BLaER1 treated with 17β-estradiol and CSF1 and Interleukin-3, amounts not matched to agents 10 nM and 100 nM (cell line): ENCODE measurements at regions not wholly inside any gene's neighbourhood (a gene's known extent, or its start where the extent isn't known, plus 50 kb on each side); places are given as distances from the start of the nearest gene placed in this dataset.

ENCODE experiments used
- H3K27ac ChIP-seq, 11 experiments: shearing (Covaris generic); formaldehyde crosslinking; 2 replicates each; pipeline ENCODE4 v1.8.1; 2022
- H3K27me3 ChIP-seq, 11 experiments: shearing (Covaris generic); formaldehyde crosslinking; 2 replicates each; pipeline ENCODE4 v1.8.1; 2022
- H3K36me3 ChIP-seq, 11 experiments: shearing (Covaris generic); formaldehyde crosslinking; 2 replicates each; pipeline ENCODE4 v1.8.1; 2022
- H3K4me1 ChIP-seq, 10 experiments: shearing (Covaris generic); formaldehyde crosslinking; 2 replicates each; pipeline ENCODE4 v1.8.1; 2022
- H3K4me2 ChIP-seq, 11 experiments: shearing (Covaris generic); formaldehyde crosslinking; 2 replicates each; pipeline ENCODE4 v1.8.1; 2022
- H3K4me3 ChIP-seq, 10 experiments: shearing (Covaris generic); formaldehyde crosslinking; 2 replicates each; pipeline ENCODE4 v1.8.1; 2022
- H3K9ac ChIP-seq, 11 experiments: shearing (Covaris generic); formaldehyde crosslinking; 2 replicates each; pipeline ENCODE4 v1.8.1; 2022
- H3K9me3 ChIP-seq, 11 experiments: shearing (Covaris generic); formaldehyde crosslinking; replicated peaks in 1 of 11; 2 replicates each; pipeline ENCODE4 v1.8.1; 2022
- H4K20me1 ChIP-seq, 11 experiments: shearing (Covaris generic); formaldehyde crosslinking; 2 replicates each; pipeline ENCODE4 v1.8.1; 2022
- Cebpa-rat ChIP-seq, 11 experiments: shearing (Covaris generic); IDR thresholded peaks; 2 replicates each; pipeline ENCODE4 v1.8.1; 2022

- Histone ChIP-seq H3K36me3 (no peaks in the 10 kb centered on the region), H3K27ac (no peak overlapping the region), H3K4me2 (no peak overlapping the region), H3K27me3 (no peaks in the 10 kb centered on the region), H4K20me1 (no peaks in the 10 kb centered on the region), H3K9me3 (no peaks in the 10 kb centered on the region), H3K9ac (no peak overlapping the region), H3K4me1 (no peaks in the 10 kb centered on the region), H3K4me3 (no peak overlapping the region)
- TF ChIP-seq Cebpa-rat (IDR thresholded peaks at IDR 0.05): no peak
These were observed 133.8 kb upstream of the MEF2C start for GRCh38 chr5:89016741-89017303.

- Histone ChIP-seq H3K9me3 (no peaks in the 10 kb centered on the region), H3K4me3 (no peak overlapping the region), H4K20me1 (no peaks in the 10 kb centered on the region), H3K4me2 (no peak overlapping the region), H3K36me3 (no peaks in the 10 kb centered on the region), H3K4me1 (no peaks in the 10 kb centered on the region), H3K27ac (no peak overlapping the region), H3K27me3 (no peaks in the 10 kb centered on the region), H3K9ac (no peak overlapping the region)
- TF ChIP-seq Cebpa-rat (IDR thresholded peaks at IDR 0.05): no peak
These were observed 132.4 kb upstream of the MEF2C start for GRCh38 chr5:89015409-89015808.

- no peak overlapping the region for H3K4me2 ChIP-seq
- TF ChIP-seq Cebpa-rat (IDR thresholded peaks at IDR 0.05): no peak
These were observed 129.1 kb upstream of the MEF2C start for GRCh38 chr5:89011778-89012711.

GRCh38 chr5:89010512-89010911, 127.5 kb upstream of the MEF2C start:
- Histone ChIP-seq H3K27me3 (no peaks in the 10 kb centered on the region), H3K9me3 (no peaks in the 10 kb centered on the region), H3K27ac (no peak overlapping the region), H3K36me3 (no peaks in the 10 kb centered on the region), H3K4me1 (no peaks in the 10 kb centered on the region), H4K20me1 (no peaks in the 10 kb centered on the region), H3K4me3 (no peak overlapping the region), H3K4me2 (no peak overlapping the region), H3K9ac (no peak overlapping the region)
- TF ChIP-seq Cebpa-rat (IDR thresholded peaks at IDR 0.05): no peak

More at GRCh38 chr5:89011778-89012711, 129.1 kb upstream of the MEF2C start:
- H4K20me1 ChIP-seq: no peaks in the 10 kb centered on the region
- no peaks in the 10 kb centered on the region for H3K9me3 ChIP-seq
- no peaks in the 10 kb centered on the region for H3K36me3 ChIP-seq
- no peak overlapping the region for H3K4me3 ChIP-seq
- H3K27me3 ChIP-seq: no peaks in the 10 kb centered on the region
- H3K4me1 ChIP-seq: no peaks in the 10 kb centered on the region
- no peak overlapping the region for H3K9ac ChIP-seq
- H3K27ac ChIP-seq: no peak overlapping the region

- Histone ChIP-seq H3K27ac (no peak overlapping the region), H4K20me1 (no peaks in the 10 kb centered on the region), H3K4me1 (no peaks in the 10 kb centered on the region), H3K36me3 (no peaks in the 10 kb centered on the region), H3K4me2 (no peak overlapping the region), H3K27me3 (no peaks in the 10 kb centered on the region), H3K9ac (no peak overlapping the region), H3K9me3 (peaks cover 7 to 11% (median 8%) of the 10 kb centered on the region in 11 experiments; a peak in 21 of 22 replicates), H3K4me3 (no peak overlapping the region)
- TF ChIP-seq Cebpa-rat (IDR thresholded peaks at IDR 0.05): no peak
These were observed 125.3 kb upstream of the MEF2C start for GRCh38 chr5:89008291-89008690.

- peaks cover 7 to 16% (median 14%) of the 10 kb centered on the region in 11 experiments; a peak in 21 of 22 replicates for H3K9me3 ChIP-seq
- H3K27ac ChIP-seq: no peak overlapping the region
- no peak overlapping the region for H3K9ac ChIP-seq
- H3K4me1 ChIP-seq: no peaks in the 10 kb centered on the region
- no peaks in the 10 kb centered on the region for H3K36me3 ChIP-seq
- no peaks in the 10 kb centered on the region for H3K27me3 ChIP-seq
- H3K4me2 ChIP-seq: no peak overlapping the region
- H3K4me3 ChIP-seq: no peak overlapping the region
- no peaks in the 10 kb centered on the region for H4K20me1 ChIP-seq
- no peak for TF ChIP-seq Cebpa-rat (IDR thresholded peaks at IDR 0.05)
These were observed 123.0 kb upstream of the MEF2C start for GRCh38 chr5:89005990-89006389.

- H3K9me3 ChIP-seq: peaks cover 7 to 16% (median 14%) of the 10 kb centered on the region in 11 experiments; a peak in 21 of 22 replicates
- no peaks in the 10 kb centered on the region for H4K20me1 ChIP-seq
- no peaks in the 10 kb centered on the region for H3K27me3 ChIP-seq
- H3K9ac ChIP-seq: no peak overlapping the region
- TF ChIP-seq Cebpa-rat (IDR thresholded peaks at IDR 0.05): no peak
- no peaks in the 10 kb centered on the region for H3K36me3 ChIP-seq
- no peak overlapping the region for H3K4me2 ChIP-seq
- no peak overlapping the region for H3K27ac ChIP-seq
- H3K4me3 ChIP-seq: no peak overlapping the region
- no peaks in the 10 kb centered on the region for H3K4me1 ChIP-seq
These were observed 121.4 kb upstream of the MEF2C start for GRCh38 chr5:89004379-89004778.

GRCh38 chr5:89003563-89004036, 120.6 kb upstream of the MEF2C start:
- no peaks in the 10 kb centered on the region for H3K4me1 ChIP-seq

GRCh38 chr5:88999853-89000252, 116.9 kb upstream of the MEF2C start:
- Histone ChIP-seq H4K20me1 (no peaks in the 10 kb centered on the region), H3K4me1 (no peaks in the 10 kb centered on the region), H3K4me3 (no peak overlapping the region), H3K36me3 (no peaks in the 10 kb centered on the region), H3K4me2 (no peak overlapping the region), H3K27ac (no peak overlapping the region), H3K27me3 (no peaks in the 10 kb centered on the region), H3K9me3 (peaks cover 7 to 16% (median 14%) of the 10 kb centered on the region in 11 experiments; a peak in 21 of 22 replicates), H3K9ac (no peak overlapping the region)
- no peak for TF ChIP-seq Cebpa-rat (IDR thresholded peaks at IDR 0.05)

More at GRCh38 chr5:89003563-89004036, 120.6 kb upstream of the MEF2C start:
- H3K36me3 ChIP-seq: no peaks in the 10 kb centered on the region
- H3K27me3 ChIP-seq: no peaks in the 10 kb centered on the region
- H3K4me3 ChIP-seq: no peak overlapping the region
- no peak overlapping the region for H3K27ac ChIP-seq
- no peaks in the 10 kb centered on the region for H4K20me1 ChIP-seq
- H3K9ac ChIP-seq: no peak overlapping the region
- TF ChIP-seq Cebpa-rat (IDR thresholded peaks at IDR 0.05): no peak
- H3K9me3 ChIP-seq: peaks cover 7 to 16% (median 14%) of the 10 kb centered on the region in 11 experiments; a peak in 21 of 22 replicates
- no peak overlapping the region for H3K4me2 ChIP-seq
